ENCODE measurements at regions not wholly inside any gene's neighbourhood (a gene's known extent, or its start where the extent isn't known, plus 50 kb on each side); places are given as distances from the start of the nearest gene placed in this dataset.

- Histone ChIP-seq H3K9me3 (replicated peaks; ENCODE audit: insufficient read depth, low read length) (no peaks in the 10 kb centered on the region), H3K4me1 (ENCODE audit: low read length) (no peaks in the 10 kb centered on the region), H2AFZ (ENCODE audit: low read length) (no peak overlapping the region), H4K20me1 (ENCODE audit: insufficient read depth, low read length) (no peaks in the 10 kb centered on the region), H3K4me2 (ENCODE audit: low read depth, low read length) (no peak overlapping the region), H3K9me2 (replicated peaks; ENCODE audit: insufficient read depth, low read length) (no peaks in the 10 kb centered on the region), H3K9ac (ENCODE audit: low read length) (no peak overlapping the region), H3K4me3 (ENCODE audit: low read length) (no peak overlapping the region), H3K27ac (ENCODE audit: low read length) (no peak overlapping the region), H3K27me3 (replicated peaks; ENCODE audit: insufficient read depth, low read length) (no peaks in the 10 kb centered on the region), H3F3A (ENCODE audit: insufficient read depth, low read length) (no peaks in the 10 kb centered on the region), H3K36me3 (replicated peaks; ENCODE audit: insufficient read depth, low read length) (no peaks in the 10 kb centered on the region), H3K79me2 (ENCODE audit: low read length) (no peaks in the 10 kb centered on the region)
- TF ChIP-seq EZH2 (optimal IDR thresholded peaks at IDR 0.05; ENCODE audit: low read depth, low read length) (no peak), EZH2phosphoT487 (IDR thresholded peaks at IDR 0.05; ENCODE audit: low read length) (no peak), CTCF (IDR thresholded peaks at IDR 0.05; ENCODE audit: low read length) (no peak)
- no peak for DNase-seq
These were observed 179.2 kb downstream of the MACROH2A1 start for GRCh38 chr5:135219868-135220267.

GRCh38 chr5:135218790-135219568 lies 180.1 kb downstream of the MACROH2A1 start:
- TF ChIP-seq CTCF (IDR thresholded peaks at IDR 0.05; ENCODE audit: low read length) (no peak), EZH2phosphoT487 (IDR thresholded peaks at IDR 0.05; ENCODE audit: low read length) (no peak), EZH2 (optimal IDR thresholded peaks at IDR 0.05; ENCODE audit: low read depth, low read length) (no peak)
- Histone ChIP-seq H3K9me3 (replicated peaks; ENCODE audit: insufficient read depth, low read length) (no peaks in the 10 kb centered on the region), H3K27me3 (replicated peaks; ENCODE audit: insufficient read depth, low read length) (no peaks in the 10 kb centered on the region), H3K4me3 (ENCODE audit: low read length) (no peak overlapping the region), H3K36me3 (replicated peaks; ENCODE audit: insufficient read depth, low read length) (no peaks in the 10 kb centered on the region), H3K27ac (ENCODE audit: low read length) (no peak overlapping the region), H3K4me2 (ENCODE audit: low read depth, low read length) (no peak overlapping the region), H3F3A (ENCODE audit: insufficient read depth, low read length) (no peaks in the 10 kb centered on the region), H3K9ac (ENCODE audit: low read length) (no peak overlapping the region), H3K79me2 (ENCODE audit: low read length) (no peaks in the 10 kb centered on the region), H3K9me2 (replicated peaks; ENCODE audit: insufficient read depth, low read length) (no peaks in the 10 kb centered on the region), H4K20me1 (ENCODE audit: insufficient read depth, low read length) (no peaks in the 10 kb centered on the region), H3K4me1 (ENCODE audit: low read length) (no peaks in the 10 kb centered on the region), H2AFZ (ENCODE audit: low read length) (no peak overlapping the region)
- no peak for DNase-seq

GRCh38 chr5:135218486-135218755 lies 180.6 kb downstream of the MACROH2A1 start:
- Histone ChIP-seq H3K9me3 (replicated peaks; ENCODE audit: insufficient read depth, low read length) (no peaks in the 10 kb centered on the region), H3K4me3 (ENCODE audit: low read length) (no peak overlapping the region), H3K79me2 (ENCODE audit: low read length) (no peaks in the 10 kb centered on the region), H3K4me2 (ENCODE audit: low read depth, low read length) (no peak overlapping the region), H3K36me3 (replicated peaks; ENCODE audit: insufficient read depth, low read length) (no peaks in the 10 kb centered on the region), H4K20me1 (ENCODE audit: insufficient read depth, low read length) (no peaks in the 10 kb centered on the region), H3K27me3 (replicated peaks; ENCODE audit: insufficient read depth, low read length) (no peaks in the 10 kb centered on the region), H3F3A (ENCODE audit: insufficient read depth, low read length) (no peaks in the 10 kb centered on the region), H3K9ac (ENCODE audit: low read length) (no peak overlapping the region), H3K27ac (ENCODE audit: low read length) (no peak overlapping the region), H3K4me1 (ENCODE audit: low read length) (no peaks in the 10 kb centered on the region), H2AFZ (ENCODE audit: low read length) (no peak overlapping the region), H3K9me2 (replicated peaks; ENCODE audit: insufficient read depth, low read length) (no peaks in the 10 kb centered on the region)
- DNase-seq, result no peak
- no peak for TF ChIP-seq CTCF (IDR thresholded peaks at IDR 0.05; ENCODE audit: low read length)
- no peak for TF ChIP-seq EZH2 (optimal IDR thresholded peaks at IDR 0.05; ENCODE audit: low read depth, low read length)
- TF ChIP-seq EZH2phosphoT487 (IDR thresholded peaks at IDR 0.05; ENCODE audit: low read length), result no peak
